ENCODE measurements at regions not wholly inside any gene's neighbourhood (a gene's known extent, or its start where the extent isn't known, plus 50 kb on each side); places are given as distances from the start of the nearest gene placed in this dataset.

DNA sequence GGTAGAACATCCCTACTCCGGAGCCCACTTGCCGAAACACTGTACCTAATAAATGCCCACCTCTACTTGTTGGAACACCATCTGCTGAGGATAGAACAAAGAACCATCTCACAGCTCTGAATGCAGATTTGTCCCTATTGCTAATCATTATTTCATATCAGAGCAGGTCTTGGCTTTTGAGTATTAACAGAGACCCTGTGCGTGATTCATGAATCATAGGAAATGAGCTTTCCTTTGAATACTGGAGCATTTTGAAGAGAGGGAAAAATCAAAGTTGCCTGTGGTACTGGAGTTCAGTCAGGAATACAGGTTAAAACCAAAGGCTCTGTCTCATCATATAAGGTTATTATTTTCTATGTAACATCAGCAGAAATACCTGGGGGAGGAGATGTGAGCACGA, 1132.3 kb downstream of the XPNPEP1 start:
- TF ChIP-seq EZH2 (IDR thresholded peaks at IDR 0.05; ENCODE audit: insufficient read depth, poor library complexity, severe bottlenecking) (no peak), EZH2phosphoT487 (IDR thresholded peaks at IDR 0.05; ENCODE audit: insufficient read depth, low read depth) (no peak)

All from GM23248 (cell line).